Activated T-cell treated with anti-CD3 and anti-CD28 coated beads, Interleukin-2, amount 50 U/mL, for 24 hours (primary cell): ENCODE measurements at regions not wholly inside any gene's neighbourhood (a gene's known extent, or its start where the extent isn't known, plus 50 kb on each side); places are given as distances from the start of the nearest gene placed in this dataset.
"Not testable (repeated sequence)": the region's sequence is repeated elsewhere in the genome, so short reads cannot be mapped to it uniquely, and the experiment has no call there.

ENCODE experiments used
- DNase-seq: peaks from one replicate; pipeline ENCODE4 v3.0.0-alpha.2; 2020
- H3K27ac Mint-ChIP-seq: 2 replicates; pipeline ENCODE4 v1.8.0; 2020; ENCODE audit warnings: mild to moderate bottlenecking, mixed read lengths
- H3K27me3 Mint-ChIP-seq: 2 replicates; pipeline ENCODE4 v1.8.0; 2020; ENCODE audit warnings: mixed read lengths
- H3K36me3 Mint-ChIP-seq: 2 replicates; pipeline ENCODE4 v1.8.0; 2020; ENCODE audit warnings: low read depth, mixed read lengths
- H3K4me1 Mint-ChIP-seq: 2 replicates; pipeline ENCODE4 v1.8.0; 2020; ENCODE audit warnings: low read depth, mixed read lengths
- H3K4me3 Mint-ChIP-seq: 2 replicates; pipeline ENCODE4 v1.8.0; 2020; ENCODE audit warnings: mild to moderate bottlenecking, moderate library complexity, mixed read lengths
- H3K9me3 Mint-ChIP-seq: 2 replicates; pipeline ENCODE4 v1.8.0; 2020; ENCODE audit warnings: mixed read lengths

DNA sequence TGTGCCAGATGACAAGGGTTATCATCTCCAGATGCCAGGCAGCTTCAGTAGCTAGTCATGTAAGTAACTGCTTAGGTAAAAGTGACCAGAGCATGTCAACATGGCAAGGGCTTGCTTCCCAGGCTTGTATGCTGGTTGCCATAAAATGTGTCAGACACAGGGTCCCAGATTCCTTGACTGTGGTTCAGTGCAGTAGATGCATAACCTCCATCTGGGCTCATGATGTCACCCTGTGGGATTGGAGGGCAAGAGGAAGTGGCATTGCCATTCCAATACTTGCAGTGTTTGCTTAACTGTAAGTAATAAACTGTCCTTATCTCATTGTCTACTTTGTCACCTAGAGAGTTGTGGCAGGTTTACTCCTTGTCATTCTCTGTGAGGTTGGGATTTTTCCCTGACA is 226.8 kb downstream of the PCDH17 start:
- Mint-ChIP-seq H3K9me3 (peaks cover under 1% of the 10 kb centered on the region), H3K27ac (no peak overlapping the region), H3K4me3 (no peak overlapping the region), H3K27me3 (no peaks in the 10 kb centered on the region), H3K4me1 (no peaks in the 10 kb centered on the region), H3K36me3 (no peaks in the 10 kb centered on the region)
- DNase-seq = no peak

DNA sequence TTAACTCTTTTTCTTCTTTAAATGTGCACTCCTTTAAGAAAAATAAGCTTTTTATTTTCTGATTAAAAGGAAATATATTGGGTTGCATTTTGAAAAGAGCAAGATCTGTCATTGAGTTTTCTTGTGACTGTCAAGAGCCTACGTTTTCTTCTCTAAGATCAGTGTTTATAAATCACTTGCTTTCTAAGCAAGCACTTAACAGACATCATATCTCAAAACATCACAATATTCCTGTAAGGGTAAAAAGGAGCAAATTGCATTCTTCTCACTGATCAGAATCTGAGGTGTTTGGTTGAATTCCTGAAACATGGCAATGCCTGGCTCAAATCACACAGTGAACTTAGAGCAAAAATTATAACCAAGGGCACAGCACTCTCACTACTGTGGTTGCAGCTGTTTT is 231.3 kb downstream of the PCDH17 start:
- no peaks in the 10 kb centered on the region for H3K4me1 Mint-ChIP-seq
- no peak overlapping the region for H3K27ac Mint-ChIP-seq
- no peak for DNase-seq
- H3K9me3 Mint-ChIP-seq = peaks cover 6% of the 10 kb centered on the region
- no peak overlapping the region for H3K4me3 Mint-ChIP-seq
- no peaks in the 10 kb centered on the region for H3K27me3 Mint-ChIP-seq
- no peaks in the 10 kb centered on the region for H3K36me3 Mint-ChIP-seq

DNA sequence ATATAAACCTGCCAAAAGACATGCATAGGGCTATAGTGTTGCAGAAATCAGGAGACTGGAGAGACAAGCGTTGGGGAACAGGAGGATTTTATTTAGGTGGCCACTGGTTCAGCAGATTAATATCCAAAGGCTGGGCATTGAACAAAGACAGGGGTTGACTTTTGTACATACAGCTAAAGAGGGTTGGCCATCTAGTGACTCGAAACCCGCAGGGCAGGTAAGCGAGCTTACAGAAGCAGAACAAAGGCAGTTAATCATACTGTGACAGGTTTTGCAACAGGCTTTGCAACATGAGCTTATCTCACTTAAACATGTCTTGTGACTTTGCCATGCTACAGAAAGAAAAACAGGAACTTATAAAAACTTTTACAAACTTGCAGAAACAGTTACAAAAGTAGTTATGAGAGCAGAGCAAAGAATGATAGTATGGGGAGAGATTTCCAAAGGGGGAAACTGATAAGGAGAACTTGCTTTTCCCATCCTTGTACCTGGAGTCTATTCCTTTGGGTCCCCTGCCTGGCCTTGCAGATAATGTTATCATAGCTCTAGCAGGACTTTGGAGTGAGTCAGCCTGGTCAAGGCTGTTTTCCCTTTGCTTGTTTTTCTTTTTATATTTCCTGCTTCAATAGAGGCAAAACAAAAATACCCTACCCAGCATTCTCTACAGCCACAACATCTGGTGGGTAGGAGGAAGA is 234.2 kb downstream of the PCDH17 start:
- no peak for DNase-seq
- H3K4me3 Mint-ChIP-seq = no peak overlapping the region
- no peaks in the 10 kb centered on the region for H3K36me3 Mint-ChIP-seq
- H3K27me3 Mint-ChIP-seq = no peaks in the 10 kb centered on the region
- H3K4me1 Mint-ChIP-seq = no peaks in the 10 kb centered on the region
- peaks cover 25% of the 10 kb centered on the region for H3K9me3 Mint-ChIP-seq
- no peak overlapping the region for H3K27ac Mint-ChIP-seq

DNA sequence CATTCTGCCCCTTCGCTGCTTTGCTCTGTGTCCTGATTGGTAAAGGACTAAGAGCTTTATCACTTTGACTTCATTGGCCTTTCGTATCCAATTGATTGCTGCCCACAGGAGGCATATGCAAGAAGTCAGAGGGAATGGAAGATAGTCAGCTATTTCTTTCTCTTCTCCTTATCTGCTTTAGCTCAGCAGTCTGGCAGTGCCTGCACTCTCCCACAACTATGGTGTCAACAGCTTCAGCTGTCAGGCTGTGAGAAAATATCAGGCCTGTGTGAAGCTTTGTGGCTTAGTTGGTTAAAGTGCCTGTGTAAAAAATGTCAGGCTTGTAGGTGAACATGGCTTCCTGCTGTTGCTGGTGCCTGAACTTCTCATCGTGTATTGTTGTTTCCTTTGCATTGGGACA is 243.0 kb downstream of the PCDH17 start:
- H3K4me1 Mint-ChIP-seq = no peaks in the 10 kb centered on the region
- H3K27me3 Mint-ChIP-seq = no peaks in the 10 kb centered on the region
- H3K9me3 Mint-ChIP-seq = peaks cover 24% of the 10 kb centered on the region
- DNase-seq = no peak
- no peaks in the 10 kb centered on the region for H3K36me3 Mint-ChIP-seq
- no peak overlapping the region for H3K27ac Mint-ChIP-seq
- H3K4me3 Mint-ChIP-seq = no peak overlapping the region

DNA sequence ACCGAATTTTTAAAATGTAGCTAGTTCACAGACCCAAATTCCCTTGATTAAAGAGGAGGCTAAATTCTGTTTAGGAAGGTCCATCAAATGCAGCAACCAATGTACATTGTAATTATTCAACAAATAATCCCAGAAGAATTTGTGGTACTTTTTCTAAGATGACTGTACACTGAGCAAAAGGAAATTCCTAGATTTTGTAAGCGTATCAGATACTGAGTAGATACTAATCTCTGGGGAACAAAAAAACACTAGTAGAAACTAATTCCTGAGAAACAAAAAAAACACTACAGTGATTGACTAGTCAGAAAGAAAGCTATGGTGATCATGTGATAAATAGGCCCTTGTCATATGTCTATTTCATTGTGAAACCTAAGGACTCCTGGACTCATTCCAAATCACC is 246.1 kb downstream of the PCDH17 start:
- Mint-ChIP-seq H3K36me3 (no peaks in the 10 kb centered on the region), H3K4me3 (no peak overlapping the region)

DNA sequence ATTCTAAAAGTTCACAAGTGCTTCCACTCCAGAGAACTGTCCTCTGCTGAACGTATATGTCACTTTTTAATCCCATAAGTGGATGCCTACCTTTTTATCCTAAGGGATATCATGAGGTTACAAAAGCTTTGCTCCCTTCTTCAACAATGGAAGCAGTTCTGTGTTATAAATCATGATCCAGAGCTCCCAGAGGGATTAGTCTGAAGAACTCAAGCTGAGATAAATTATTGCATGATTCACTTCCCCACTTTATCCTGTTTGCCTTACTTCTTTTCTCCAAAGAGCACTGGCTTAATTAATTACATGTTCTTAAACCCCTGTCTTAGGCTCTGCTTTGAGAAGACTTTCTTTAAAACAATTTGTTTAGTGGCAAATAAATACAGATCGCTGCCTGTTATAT is 246.7 kb downstream of the PCDH17 start:
- Mint-ChIP-seq H3K36me3 (no peaks in the 10 kb centered on the region), H3K4me3 (no peak overlapping the region), H3K27me3 (no peaks in the 10 kb centered on the region), H3K4me1 (no peaks in the 10 kb centered on the region), H3K9me3 (peaks cover 12% of the 10 kb centered on the region), H3K27ac (no peak overlapping the region)
- no peak for DNase-seq

More for the DNA sequence above, 246.1 kb downstream of the PCDH17 start:
- Mint-ChIP-seq H3K27me3 (no peaks in the 10 kb centered on the region), H3K4me1 (no peaks in the 10 kb centered on the region), H3K9me3 (peaks cover 12% of the 10 kb centered on the region), H3K27ac (no peak overlapping the region)
- no peak for DNase-seq

DNA sequence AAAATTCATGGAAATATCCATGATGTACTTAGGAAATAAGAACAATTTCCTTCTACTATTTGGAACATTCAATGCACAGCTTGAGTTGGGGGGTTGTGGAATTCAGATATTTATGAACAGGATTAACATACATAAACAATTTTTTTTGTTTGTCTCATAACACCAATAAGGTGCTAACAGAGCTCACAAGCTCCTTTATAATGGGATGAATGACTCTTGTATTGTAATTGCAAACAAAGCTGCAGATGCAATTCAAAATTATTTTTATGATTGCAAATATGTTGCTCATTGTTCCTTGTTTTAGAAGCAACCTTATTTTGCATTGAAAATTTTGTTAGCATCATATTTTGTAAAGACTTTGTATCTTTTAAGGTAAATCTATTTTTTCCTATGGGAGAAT is 265.7 kb downstream of the PCDH17 start:
- peaks cover 11% of the 10 kb centered on the region for H3K9me3 Mint-ChIP-seq
- no peak overlapping the region for H3K4me3 Mint-ChIP-seq

DNA sequence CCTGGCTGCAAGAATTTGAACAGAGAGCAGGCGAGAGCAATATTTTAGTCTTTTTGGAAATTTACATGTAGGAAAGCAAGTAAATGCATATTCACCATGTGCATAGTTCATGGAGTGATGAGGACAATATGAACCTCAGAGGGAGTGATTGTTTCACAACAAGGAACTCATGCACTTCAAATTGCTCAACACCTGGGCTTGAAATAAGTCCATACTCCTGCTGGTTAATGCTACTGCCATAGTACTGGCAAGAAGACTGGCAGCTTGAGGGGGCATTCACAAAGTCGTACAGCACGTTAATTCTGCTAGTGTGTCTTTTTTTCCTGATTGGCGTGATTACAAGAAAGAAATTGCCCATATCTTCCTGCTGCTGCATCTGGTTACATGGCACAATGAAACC is 267.6 kb downstream of the PCDH17 start:
- Mint-ChIP-seq H3K4me1 (no peaks in the 10 kb centered on the region), H3K36me3 (no peaks in the 10 kb centered on the region), H3K9me3 (peaks cover 6% of the 10 kb centered on the region), H3K4me3 (no peak overlapping the region), H3K27ac (no peak overlapping the region), H3K27me3 (no peaks in the 10 kb centered on the region)
- DNase-seq = no peak

More for the DNA sequence above, 265.7 kb downstream of the PCDH17 start:
- DNase-seq = no peak
- no peak overlapping the region for H3K27ac Mint-ChIP-seq
- no peaks in the 10 kb centered on the region for H3K4me1 Mint-ChIP-seq
- no peaks in the 10 kb centered on the region for H3K36me3 Mint-ChIP-seq
- no peaks in the 10 kb centered on the region for H3K27me3 Mint-ChIP-seq

DNA sequence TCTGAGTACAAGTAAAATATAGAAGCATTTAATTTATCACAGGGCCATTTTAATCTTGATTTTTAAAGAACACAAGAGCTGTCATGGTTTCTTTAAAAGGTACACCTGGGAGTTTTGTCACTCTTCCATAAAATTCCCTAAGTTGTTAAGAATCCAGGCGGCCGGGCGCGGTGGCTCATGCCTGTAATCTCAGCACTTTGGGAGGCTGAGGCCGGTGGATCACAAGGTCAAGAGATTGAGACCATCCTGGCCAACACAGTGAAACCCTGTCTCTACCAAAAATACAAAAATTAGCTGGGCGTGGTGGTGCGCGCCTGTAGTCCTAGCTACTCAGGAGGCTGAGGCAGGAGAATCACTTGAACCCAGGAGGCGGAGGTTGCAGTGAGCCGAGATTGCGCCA is 278.3 kb downstream of the PCDH17 start:
- not testable (repeated sequence) for H3K27ac Mint-ChIP-seq, H3K4me3 Mint-ChIP-seq, H3K4me1 Mint-ChIP-seq, DNase-seq, H3K9me3 Mint-ChIP-seq, H3K27me3 Mint-ChIP-seq, H3K36me3 Mint-ChIP-seq

DNA sequence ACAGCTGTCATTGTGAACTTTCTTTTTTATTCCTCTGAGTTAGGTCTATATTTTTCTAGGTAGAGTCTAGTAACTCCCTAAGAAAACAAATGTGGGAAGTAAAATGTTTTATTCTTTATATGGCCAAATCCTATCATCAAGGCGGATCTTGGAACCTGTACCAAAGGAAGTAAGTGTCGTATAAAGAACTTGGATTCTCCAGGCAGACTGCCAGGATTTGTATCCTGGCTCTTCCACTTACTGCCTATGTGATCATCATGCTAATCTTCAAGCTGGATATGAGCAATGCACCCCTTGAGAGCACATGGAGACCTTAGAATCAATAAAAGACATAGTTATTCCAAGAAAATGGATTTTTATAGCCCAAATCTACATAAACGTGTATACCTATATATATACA is 286.5 kb downstream of the PCDH17 start:
- Mint-ChIP-seq H3K9me3 (peaks cover 6% of the 10 kb centered on the region), H3K27ac (no peak overlapping the region), H3K4me1 (no peaks in the 10 kb centered on the region), H3K27me3 (no peaks in the 10 kb centered on the region), H3K4me3 (no peak overlapping the region), H3K36me3 (no peaks in the 10 kb centered on the region)
- no peak for DNase-seq

DNA sequence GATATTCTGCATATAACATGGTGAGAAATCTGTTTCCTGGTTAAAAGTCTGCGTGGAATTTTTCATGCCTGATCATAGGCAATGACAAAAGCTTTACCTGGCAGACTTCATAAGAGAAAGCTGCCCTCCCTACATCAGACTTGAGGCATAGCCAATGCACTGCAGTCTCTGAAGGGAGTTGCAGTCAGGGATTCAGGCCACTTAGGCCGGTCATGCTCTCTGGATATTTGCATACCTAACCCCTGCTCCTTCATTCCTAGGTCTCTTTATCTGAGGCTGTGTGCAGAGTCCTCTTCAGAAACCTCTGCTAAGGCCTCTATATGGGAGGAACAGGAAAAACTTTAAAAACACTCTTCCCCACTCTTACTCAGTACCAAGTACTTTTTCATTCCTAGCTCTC is 287.4 kb downstream of the PCDH17 start:
- no peak overlapping the region for H3K4me3 Mint-ChIP-seq
- H3K27me3 Mint-ChIP-seq = no peaks in the 10 kb centered on the region
- H3K4me1 Mint-ChIP-seq = no peaks in the 10 kb centered on the region
- H3K36me3 Mint-ChIP-seq = no peaks in the 10 kb centered on the region
- H3K9me3 Mint-ChIP-seq = peaks cover 6% of the 10 kb centered on the region
- no peak for DNase-seq
- no peak overlapping the region for H3K27ac Mint-ChIP-seq

DNA sequence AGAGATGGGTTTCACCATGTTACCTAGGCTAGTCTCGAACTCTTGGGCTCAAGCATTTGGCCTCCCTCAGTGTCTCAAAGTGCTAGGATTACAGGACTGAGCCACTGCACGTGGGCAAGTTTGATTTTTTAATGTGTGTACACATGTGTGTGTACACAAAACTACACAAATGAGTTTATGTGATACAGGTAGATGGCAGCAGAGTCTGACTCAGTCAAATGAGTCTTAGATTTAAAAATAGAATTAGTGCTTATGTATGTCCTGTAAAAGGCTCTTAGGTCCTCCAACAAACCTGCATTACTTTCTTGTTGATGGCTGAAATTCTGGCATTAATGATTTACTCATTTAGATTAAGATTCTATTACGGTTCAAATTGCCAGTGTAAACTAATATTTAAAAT is 293.7 kb downstream of the PCDH17 start:
- H3K4me1 Mint-ChIP-seq = no peaks in the 10 kb centered on the region

DNA sequence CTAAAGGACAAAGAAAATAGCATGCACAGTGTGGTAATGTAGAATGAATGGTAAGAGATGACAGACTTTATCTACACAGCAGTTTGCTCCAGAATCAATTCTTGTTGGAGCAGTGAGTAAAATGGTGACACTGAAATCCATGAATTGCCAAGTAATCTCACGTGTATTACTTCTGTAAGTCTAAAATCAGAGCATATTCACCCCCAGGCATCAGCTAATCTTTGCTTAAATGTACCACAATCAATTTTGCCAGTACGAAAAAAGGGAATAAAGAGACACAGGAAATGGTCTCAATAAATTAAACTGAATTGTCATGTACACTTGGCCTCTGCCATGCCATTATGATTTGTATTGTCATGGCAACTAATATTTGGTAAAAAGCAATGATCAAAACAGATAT is 294.2 kb downstream of the PCDH17 start:
- Mint-ChIP-seq H3K4me1 (no peaks in the 10 kb centered on the region), H3K27ac (no peak overlapping the region), H3K4me3 (no peak overlapping the region), H3K27me3 (no peaks in the 10 kb centered on the region), H3K36me3 (no peaks in the 10 kb centered on the region), H3K9me3 (peaks cover 2% of the 10 kb centered on the region)
- no peak for DNase-seq

More for the DNA sequence above, 293.7 kb downstream of the PCDH17 start:
- DNase-seq = no peak
- no peaks in the 10 kb centered on the region for H3K27me3 Mint-ChIP-seq
- H3K36me3 Mint-ChIP-seq = no peaks in the 10 kb centered on the region
- H3K9me3 Mint-ChIP-seq = peaks cover 2% of the 10 kb centered on the region
- no peak overlapping the region for H3K4me3 Mint-ChIP-seq
- H3K27ac Mint-ChIP-seq = no peak overlapping the region

DNA sequence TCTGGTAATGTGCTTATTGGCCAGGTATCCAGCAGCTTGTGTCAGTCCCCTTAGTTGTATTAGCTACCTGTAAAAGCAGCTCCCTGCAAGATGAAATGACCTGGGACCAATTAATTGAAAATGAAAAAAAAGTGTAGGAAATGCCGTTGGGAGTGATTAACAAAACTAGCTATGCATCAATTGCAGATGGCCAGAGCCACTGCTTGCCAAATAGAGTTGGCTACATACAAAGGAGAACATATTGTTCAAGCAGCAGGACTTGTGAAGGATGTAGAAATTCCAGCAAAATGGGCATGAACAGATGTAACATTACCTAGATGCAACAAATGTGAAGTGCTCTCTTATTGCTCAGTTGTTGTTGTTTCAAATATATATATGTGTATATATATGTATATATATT is 300.5 kb downstream of the PCDH17 start:
- no peak for DNase-seq
- Mint-ChIP-seq H3K27me3 (no peaks in the 10 kb centered on the region), H3K27ac (no peak overlapping the region), H3K9me3 (peaks cover 12% of the 10 kb centered on the region), H3K36me3 (no peaks in the 10 kb centered on the region), H3K4me3 (no peak overlapping the region), H3K4me1 (no peaks in the 10 kb centered on the region)

DNA sequence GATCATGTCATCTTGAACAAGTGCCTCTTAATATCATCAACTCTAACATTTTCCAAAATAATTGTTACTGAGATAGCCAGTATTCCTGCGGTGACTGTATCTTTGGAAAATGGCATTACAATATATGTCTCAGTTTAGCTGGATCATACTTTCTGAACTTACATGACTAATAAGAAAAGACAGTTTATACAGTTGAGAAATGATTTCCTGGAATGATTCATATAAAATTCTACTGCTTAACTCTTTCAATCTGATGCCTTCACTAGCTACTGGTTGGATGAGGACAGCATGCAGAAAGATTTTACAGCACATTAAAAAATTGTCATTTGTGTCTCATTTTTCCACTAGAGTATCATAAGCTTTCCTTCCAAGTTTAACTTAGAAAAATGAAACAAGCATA is 302.1 kb downstream of the PCDH17 start:
- H3K9me3 Mint-ChIP-seq = peaks cover 12% of the 10 kb centered on the region
- H3K36me3 Mint-ChIP-seq = no peaks in the 10 kb centered on the region
- no peak for DNase-seq
- H3K4me3 Mint-ChIP-seq = no peak overlapping the region
- H3K4me1 Mint-ChIP-seq = no peaks in the 10 kb centered on the region
- H3K27me3 Mint-ChIP-seq = no peaks in the 10 kb centered on the region
- H3K27ac Mint-ChIP-seq = no peak overlapping the region

DNA sequence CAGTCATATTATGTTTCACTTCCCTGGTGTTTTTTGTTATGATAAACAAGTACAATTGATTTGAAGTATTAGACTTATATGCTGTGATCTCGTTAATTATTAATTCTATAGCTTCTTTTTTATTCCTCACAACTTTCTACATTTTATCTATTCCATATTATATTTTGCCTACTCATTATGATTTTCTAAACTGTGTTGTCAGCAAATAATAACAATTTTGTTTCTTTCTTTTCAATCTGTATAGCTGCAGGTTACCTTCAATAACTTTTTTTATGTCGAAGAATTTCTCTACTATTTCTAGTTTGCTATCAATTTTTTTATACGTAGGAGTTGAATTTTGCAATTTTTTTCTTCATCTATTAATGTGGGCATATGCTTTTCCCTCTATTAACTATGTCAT is 304.4 kb downstream of the PCDH17 start:
- no peak overlapping the region for H3K4me3 Mint-ChIP-seq
- no peak for DNase-seq
- peaks cover 15% of the 10 kb centered on the region for H3K9me3 Mint-ChIP-seq
- H3K36me3 Mint-ChIP-seq = no peaks in the 10 kb centered on the region
- H3K27me3 Mint-ChIP-seq = no peaks in the 10 kb centered on the region
- no peak overlapping the region for H3K27ac Mint-ChIP-seq
- H3K4me1 Mint-ChIP-seq = no peaks in the 10 kb centered on the region
